Suppressor macrophage treated with lipopolysaccharide for 1 hour (primary cell): ENCODE measurements at regions not wholly inside any gene's neighbourhood (a gene's known extent, or its start where the extent isn't known, plus 50 kb on each side); places are given as distances from the start of the nearest gene placed in this dataset.
"Not testable (repeated sequence)": the region's sequence is repeated elsewhere in the genome, so short reads cannot be mapped to it uniquely, and the experiment has no call there.

Source experiments
- DNase-seq, 3 donors: peaks; one replicate each; pipeline ENCODE4 v3.0.0-alpha.2; 2020 to 2022

- DNase-seq: peak; percentile 14 to 48 (median 30)
These were observed 79.5 kb upstream of the GJB6 start for GRCh38 chr13:20311596-20311995.

- DNase-seq: no peak
These were observed 78.9 kb upstream of the GJB6 start for GRCh38 chr13:20311022-20311421.

- no peak for DNase-seq
These were observed 73.9 kb upstream of the GJB6 start for GRCh38 chr13:20306039-20306438.

- no peak for DNase-seq
These were observed 73.5 kb upstream of the GJB6 start for GRCh38 chr13:20305587-20305986.

- not testable (repeated sequence) for DNase-seq
These were observed 71.9 kb upstream of the GJB6 start for GRCh38 chr13:20304061-20304460.

GRCh38 chr13:20303636-20304035, 71.5 kb upstream of the GJB6 start:
- no peak for DNase-seq

- DNase-seq: peak in 1 of 3 donors; percentile 15
These were observed 69.4 kb upstream of the GJB6 start for GRCh38 chr13:20301403-20302071.

GRCh38 chr13:20301015-20301402, 68.9 kb upstream of the GJB6 start:
- DNase-seq: no peak

GRCh38 chr13:20297181-20297580, 65.1 kb upstream of the GJB6 start:
- DNase-seq: no peak

- DNase-seq: no peak
These were observed 63.8 kb upstream of the GJB6 start for GRCh38 chr13:20295956-20296355.

- DNase-seq: peak in 1 of 3 donors; percentile 2
These were observed 62.4 kb upstream of the GJB6 start for GRCh38 chr13:20294497-20294896.

- DNase-seq: not testable (repeated sequence)
These were observed 60.2 kb upstream of the GJB6 start for GRCh38 chr13:20292301-20292700.

- DNase-seq: no peak
These were observed 59.6 kb upstream of the GJB6 start for GRCh38 chr13:20291675-20292074.

- no peak for DNase-seq
These were observed 58.9 kb upstream of the GJB6 start for GRCh38 chr13:20291037-20291436.

GRCh38 chr13:20288561-20288960, 56.4 kb upstream of the GJB6 start:
- no peak for DNase-seq

- no peak for DNase-seq
These were observed 55.9 kb upstream of the GJB6 start for GRCh38 chr13:20287976-20288375.

GRCh38 chr13:20285530-20285929, 53.4 kb upstream of the GJB6 start:
- DNase-seq: no peak
